ENCODE measurements at regions not wholly inside any gene's neighbourhood (a gene's known extent, or its start where the extent isn't known, plus 50 kb on each side); places are given as distances from the start of the nearest gene placed in this dataset.

GRCh38 chr18:72235422-72235821, 308.7 kb downstream of the CBLN2 start:
- Mint-ChIP-seq H3K4me3 (ENCODE audit: unreplicated experiment) (no peak overlapping the region), H3K27ac (ENCODE audit: low read depth, unreplicated experiment) (no peak overlapping the region), H3K36me3 (ENCODE audit: insufficient read depth, unreplicated experiment) (no peaks in the 10 kb centered on the region), H3K4me1 (ENCODE audit: insufficient read depth, unreplicated experiment) (no peaks in the 10 kb centered on the region), H3K27me3 (ENCODE audit: insufficient read depth, unreplicated experiment) (no peaks in the 10 kb centered on the region), H3K9me3 (ENCODE audit: unreplicated experiment) (no peaks in the 10 kb centered on the region)
- intact Hi-C loops (cut with micrococcal nuclease) = no loop called here
- ChIA-PET CTCF (no interaction called here), POLR2A (no interaction called here)
- TF ChIP-seq CTCF (IDR thresholded peaks at IDR 0.05; ENCODE audit: unreplicated experiment) = no peak
- no TSS peak for BruUV-seq (replicated peaks)
- DNase-seq (ENCODE audit: unreplicated experiment) = no peak

GRCh38 chr18:72233106-72233505, 311.0 kb downstream of the CBLN2 start:
- H3K4me1 Mint-ChIP-seq (ENCODE audit: insufficient read depth, unreplicated experiment) = no peaks in the 10 kb centered on the region
- H3K36me3 Mint-ChIP-seq (ENCODE audit: insufficient read depth, unreplicated experiment) = no peaks in the 10 kb centered on the region
- ChIA-PET POLR2A (no interaction called here), CTCF (interaction anchor here (0.7 kb wide), 2 partner anchors 307 to 1165 kb away, joined by 3 read pairs; no protein-coding TSS in a partner anchor)
- no peak overlapping the region for H3K27ac Mint-ChIP-seq (ENCODE audit: low read depth, unreplicated experiment)
- DNase-seq (ENCODE audit: unreplicated experiment) = no peak
- intact Hi-C loops (cut with micrococcal nuclease) = no loop called here
- H3K4me3 Mint-ChIP-seq (ENCODE audit: unreplicated experiment) = no peak overlapping the region
- H3K27me3 Mint-ChIP-seq (ENCODE audit: insufficient read depth, unreplicated experiment) = no peaks in the 10 kb centered on the region
- H3K9me3 Mint-ChIP-seq (ENCODE audit: unreplicated experiment) = no peaks in the 10 kb centered on the region
- BruUV-seq (replicated peaks) = no TSS peak
- TF ChIP-seq CTCF (IDR thresholded peaks at IDR 0.05; ENCODE audit: unreplicated experiment) = no peak

GRCh38 chr18:72232644-72233043, 311.5 kb downstream of the CBLN2 start:
- ChIA-PET CTCF (interaction anchor here (0.7 kb wide), 1 partner anchor 1165 kb away, joined by 3 read pairs; no protein-coding TSS in a partner anchor), POLR2A (no interaction called here)
- intact Hi-C loops (cut with micrococcal nuclease) = no loop called here
- Mint-ChIP-seq H3K9me3 (ENCODE audit: unreplicated experiment) (no peaks in the 10 kb centered on the region), H3K4me1 (ENCODE audit: insufficient read depth, unreplicated experiment) (no peaks in the 10 kb centered on the region), H3K4me3 (ENCODE audit: unreplicated experiment) (no peak overlapping the region), H3K27me3 (ENCODE audit: insufficient read depth, unreplicated experiment) (no peaks in the 10 kb centered on the region), H3K27ac (ENCODE audit: low read depth, unreplicated experiment) (no peak overlapping the region), H3K36me3 (ENCODE audit: insufficient read depth, unreplicated experiment) (no peaks in the 10 kb centered on the region)
- TF ChIP-seq CTCF (IDR thresholded peaks at IDR 0.05; ENCODE audit: unreplicated experiment) = no peak
- no TSS peak for BruUV-seq (replicated peaks)
- DNase-seq (ENCODE audit: unreplicated experiment) = no peak

- Mint-ChIP-seq H3K27me3 (ENCODE audit: insufficient read depth, unreplicated experiment) (no peaks in the 10 kb centered on the region), H3K27ac (ENCODE audit: low read depth, unreplicated experiment) (no peak overlapping the region), H3K9me3 (ENCODE audit: unreplicated experiment) (peaks cover 5% of the 10 kb centered on the region), H3K4me3 (ENCODE audit: unreplicated experiment) (no peak overlapping the region), H3K4me1 (ENCODE audit: insufficient read depth, unreplicated experiment) (no peaks in the 10 kb centered on the region), H3K36me3 (ENCODE audit: insufficient read depth, unreplicated experiment) (no peaks in the 10 kb centered on the region)
- intact Hi-C loops (cut with micrococcal nuclease) = no loop called here
- no TSS peak for BruUV-seq (replicated peaks)
- ChIA-PET CTCF (no interaction called here), POLR2A (no interaction called here)
- no peak for TF ChIP-seq CTCF (IDR thresholded peaks at IDR 0.05; ENCODE audit: unreplicated experiment)
- no peak for DNase-seq (ENCODE audit: unreplicated experiment)
Observed at GRCh38 chr18:72225958-72226357, 318.2 kb downstream of the CBLN2 start.

All from MCF 10A (cell line).